H1 (cell line): ENCODE measurements at regions not wholly inside any gene's neighbourhood (a gene's known extent, or its start where the extent isn't known, plus 50 kb on each side); places are given as distances from the start of the nearest gene placed in this dataset.

Source experiments
- CTCF ChIA-PET: fragments of 300-600 bp; sonication (Branson Sonifier 250); formaldehyde crosslinking; loops from one replicate; lab custom pipeline; 2021; ENCODE audit not compliant: partially characterized antibody; lab: Charles Lee
- POLR2A ChIA-PET: fragments of 300-600 bp; sonication (Branson Sonifier 250); formaldehyde crosslinking; loops from one replicate; lab custom pipeline; 2021; ENCODE audit warnings: inconsistent platforms; ENCODE audit not compliant: partially characterized antibody; lab: Charles Lee
- DNase-seq, 2 experiments: peaks; one replicate each; pipeline versions ENCODE4 v3.0.0 to v3.0.0-alpha.2; 2010 to 2022; ENCODE audit warnings: low spot score in 2 of 2, low read depth in 1 of 2, mixed read lengths in 1 of 2
- FAIRE-seq: peaks from 2 replicates; lab custom pipeline; 2011; peaks lifted over from hg19 to GRCh38; lab: Jason Lieb, UNC
- H2AFZ ChIP-seq: 2 replicates; pipeline ENCODE4 v1.8.1; 2012; ENCODE audit warnings: low read length, inconsistent platforms
- H2AK5ac ChIP-seq: 2 replicates; pipeline ENCODE4 v1.6.1; 2013; ENCODE audit warnings: low read depth, low read length
- H2BK120ac ChIP-seq: replicated peaks from 2 replicates; pipeline ENCODE3; 2013; ENCODE audit warnings: low read depth, low read length, inconsistent platforms
- H2BK12ac ChIP-seq: 2 replicates; pipeline ENCODE4 v1.6.1; 2013; ENCODE audit warnings: low read depth, low read length
- H2BK15ac ChIP-seq: 2 replicates; pipeline ENCODE4 v1.6.1; 2013; ENCODE audit warnings: low read length
- H2BK20ac ChIP-seq: 2 replicates; pipeline ENCODE4 v1.6.1; 2013; ENCODE audit warnings: low read length
- H2BK5ac ChIP-seq: 2 replicates; pipeline ENCODE4 v1.6.1; 2013; ENCODE audit warnings: low read depth, low read length
- H3K14ac ChIP-seq: 2 replicates; pipeline ENCODE4 v1.6.1; 2013; ENCODE audit warnings: inconsistent platforms; ENCODE audit not compliant: insufficient read length
- H3K18ac ChIP-seq: 2 replicates; pipeline ENCODE4 v1.6.1; 2013; ENCODE audit warnings: low read length; ENCODE audit errors: extremely low read depth
- H3K23ac ChIP-seq: 2 replicates; pipeline ENCODE4 v1.6.1; 2013; ENCODE audit warnings: inconsistent platforms; ENCODE audit not compliant: insufficient read length
- H3K23me2 ChIP-seq: 2 replicates; pipeline ENCODE4 v1.6.1; 2013; ENCODE audit warnings: low read depth, low read length
- H3K27ac ChIP-seq: 2 replicates; pipeline ENCODE4 v1.6.1; 2011; ENCODE audit warnings: low read depth, low read length, inconsistent platforms
- H3K27me3 ChIP-seq, 4 experiments: replicated peaks in 1 of 4; 1 replicate in 1 of 4; 2 replicates in 3 of 4; pipeline versions ENCODE4 v1.6.1 to v1.8.1; 2011 to 2013; ENCODE audit warnings: low read length in 3 of 4, mild to moderate bottlenecking in 3 of 4, inconsistent platforms in 2 of 4, mixed read lengths in 2 of 4, moderate library complexity in 1 of 4; ENCODE audit not compliant: control insufficient read depth in 3 of 4, insufficient read depth in 3 of 4; ENCODE audit errors: extremely low read depth in 1 of 4
- H3K36me3 ChIP-seq, 4 experiments: 2 replicates each; pipeline versions ENCODE4 v1.6.1 to v1.8.1; 2011 to 2013; ENCODE audit warnings: mild to moderate bottlenecking in 4 of 4, low read length in 3 of 4, moderate library complexity in 2 of 4, control low read depth in 1 of 4, inconsistent platforms in 1 of 4; ENCODE audit not compliant: insufficient read depth in 4 of 4, control insufficient read depth in 2 of 4
- H3K4ac ChIP-seq: replicated peaks from 2 replicates; pipeline ENCODE3; 2013; ENCODE audit warnings: low read length, low read depth, mixed read lengths, inconsistent platforms; ENCODE audit not compliant: insufficient read length
- H3K4me1 ChIP-seq, 4 experiments: replicated peaks in 1 of 4; 1 replicate in 1 of 4; 2 replicates in 3 of 4; pipeline versions ENCODE4 v1.6.1 to v1.8.1; 2011 to 2013; ENCODE audit warnings: low read length in 3 of 4, inconsistent platforms in 2 of 4, mixed read lengths in 1 of 4; ENCODE audit not compliant: insufficient read depth in 4 of 4, control insufficient read depth in 3 of 4
- H3K4me2 ChIP-seq, 2 experiments: 2 replicates each; pipeline versions ENCODE4 v1.6.1 to v1.8.1; 2011 to 2013; ENCODE audit warnings: low read depth in 2 of 2, low read length in 2 of 2, control low read depth in 1 of 2, inconsistent platforms in 1 of 2, mild to moderate bottlenecking in 1 of 2; ENCODE audit not compliant: insufficient read depth in 1 of 2
- H3K4me3 ChIP-seq, 4 experiments: fragments of 200-600, 300-600 bp in 1 of 4; sonication (generic), shearing (Covaris generic), sonication (Bioruptor Twin) in 1 of 4; 2 replicates each; pipeline versions ENCODE4 v1.5.1 to v1.8.1; 2011 to 2016; ENCODE audit warnings: low read length in 4 of 4, low read depth in 3 of 4, control low read depth in 2 of 4, inconsistent platforms in 2 of 4, mild to moderate bottlenecking in 2 of 4, mixed read lengths in 1 of 4, moderate library complexity in 1 of 4; ENCODE audit not compliant: insufficient read depth in 2 of 4; ENCODE audit errors: extremely low read depth in 1 of 4
- H3K56ac ChIP-seq: replicated peaks from 2 replicates; pipeline ENCODE3; 2013; ENCODE audit warnings: low read depth, mild to moderate bottlenecking, mixed read lengths, low read length, inconsistent platforms; ENCODE audit not compliant: insufficient read length
- H3K79me1 ChIP-seq: 2 replicates; pipeline ENCODE4 v1.6.1; 2013; ENCODE audit warnings: low read depth, low read length, control low read depth
- H3K79me2 ChIP-seq, 2 experiments: 2 replicates each; pipeline versions ENCODE4 v1.6.1 to v1.8.1; 2012 to 2013; ENCODE audit warnings: low read length in 2 of 2, mild to moderate bottlenecking in 2 of 2, inconsistent platforms in 1 of 2; ENCODE audit not compliant: insufficient read depth in 2 of 2, control insufficient read depth in 1 of 2
- H3K9ac ChIP-seq, 4 experiments: replicated peaks in 1 of 4; 1 replicate in 1 of 4; 2 replicates in 3 of 4; pipeline versions ENCODE4 v1.6.1 to v1.8.1; 2011 to 2013; ENCODE audit warnings: low read depth in 3 of 4, low read length in 3 of 4, control low read depth in 2 of 4, mild to moderate bottlenecking in 2 of 4, moderate library complexity in 2 of 4, inconsistent platforms in 1 of 4; ENCODE audit errors: extremely low read depth in 1 of 4
- H3K9me3 ChIP-seq, 2 experiments: 2 replicates each; pipeline versions ENCODE4 v1.6.1 to v1.8.1; 2012 to 2013; ENCODE audit warnings: mild to moderate bottlenecking in 2 of 2, moderate library complexity in 2 of 2, control low read depth in 1 of 2, inconsistent platforms in 1 of 2, low read depth in 1 of 2, low read length in 1 of 2, mixed read lengths in 1 of 2; ENCODE audit not compliant: insufficient read depth in 2 of 2
- H4K20me1 ChIP-seq, 2 experiments: replicated peaks in 1 of 2; 2 replicates each; pipeline versions ENCODE3 to v1.8.1; 2011 to 2013; ENCODE audit warnings: inconsistent platforms in 2 of 2, low read length in 2 of 2, mild to moderate bottlenecking in 1 of 2; ENCODE audit not compliant: insufficient read depth in 2 of 2, control insufficient read depth in 1 of 2
- H4K5ac ChIP-seq: 2 replicates; pipeline ENCODE4 v1.6.1; 2013; ENCODE audit warnings: low read length, low read depth, mixed read lengths, inconsistent platforms; ENCODE audit not compliant: insufficient read length
- H4K8ac ChIP-seq: 2 replicates; pipeline ENCODE4 v1.8.0; 2013; ENCODE audit warnings: mild to moderate bottlenecking, moderate library complexity, low read length, inconsistent platforms; ENCODE audit not compliant: insufficient read depth; ENCODE audit errors: extremely low read depth
- H4K91ac ChIP-seq: replicated peaks from 2 replicates; pipeline ENCODE3; 2013; ENCODE audit warnings: low read length, mixed read lengths, inconsistent platforms; ENCODE audit not compliant: insufficient read length
- CREB1 ChIP-seq: IDR thresholded peaks from 2 replicates; pipeline ENCODE4 v1.6.1; 2012; ENCODE audit warnings: inconsistent platforms
- EGR1 ChIP-seq: IDR thresholded peaks from 2 replicates; pipeline ENCODE4 v1.6.1; 2011; ENCODE audit warnings: low read depth, low read length, borderline replicate concordance
- NANOG ChIP-seq: IDR thresholded peaks from 2 replicates; pipeline ENCODE4 v1.6.1; 2011; ENCODE audit warnings: low read length, low read depth, mild to moderate bottlenecking, inconsistent platforms; ENCODE audit not compliant: insufficient read depth, poor library complexity, severe bottlenecking
- SIX5 ChIP-seq: IDR thresholded peaks from 2 replicates; pipeline ENCODE4 v1.6.1; 2011; ENCODE audit warnings: mild to moderate bottlenecking, low read depth, low read length
- TCF12 ChIP-seq: IDR thresholded peaks from 2 replicates; pipeline ENCODE4 v1.6.1; 2011; ENCODE audit warnings: low read depth, mild to moderate bottlenecking, low read length
- WGBS, 2 experiments: shearing (Covaris generic) in 1 of 2; methylation state at CpG; one replicate each; pipeline versions ENCODE4 v1.1.6 to v1.1.7; 2013 to 2015; ENCODE audit warnings: low lambda C conversion rate in 2 of 2, mixed read lengths in 2 of 2, inconsistent platforms in 1 of 2, low coverage in 1 of 2, missing lambda C conversion rate in 1 of 2; ENCODE audit not compliant: insufficient replicate concordance in 2 of 2, insufficient coverage in 1 of 2, insufficient read length in 1 of 2; ENCODE audit errors: extremely low coverage in 1 of 2, missing lambda C conversion rate in 1 of 2; 5-methylcytosine and 5-hydroxymethylcytosine counted together
- TF ChIP-seq, protein P1 (sequence below): IDR thresholded peaks from 2 replicates; pipeline ENCODE4 v1.6.1; 2011; ENCODE audit warnings: low read depth, mild to moderate bottlenecking, low read length; ENCODE audit not compliant: insufficient read depth
- TF ChIP-seq, protein P2 (sequence below), 3 experiments: IDR thresholded peaks; 1 replicate in 2 of 3; 2 replicates in 1 of 3; pipeline versions ENCODE4 v1.5.1 to v1.6.1; 2011; ENCODE audit warnings: low read length in 3 of 3, mild to moderate bottlenecking in 3 of 3, inconsistent platforms in 2 of 3, low read depth in 1 of 3, moderate library complexity in 1 of 3; ENCODE audit not compliant: insufficient read depth in 1 of 3; ENCODE audit errors: control extremely low read depth in 1 of 3

DNA sequence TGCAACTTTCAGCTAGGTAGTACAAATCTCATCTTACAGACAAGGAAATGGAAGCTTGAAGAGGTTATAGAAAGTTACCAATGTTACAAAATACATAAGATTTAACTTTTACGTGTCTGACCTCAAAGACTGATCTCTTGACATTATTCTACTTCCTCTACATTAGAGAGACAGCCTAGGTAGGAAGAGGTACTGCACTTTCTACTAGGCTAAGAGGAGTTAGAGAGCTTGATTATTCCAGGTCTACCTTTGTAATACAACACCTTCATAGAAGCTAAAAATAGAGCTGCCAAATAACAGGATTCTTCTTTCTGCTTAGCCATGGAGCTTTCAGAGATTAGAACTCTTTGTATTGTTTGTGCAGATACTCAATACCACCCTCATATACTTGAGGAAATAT, 147.6 kb upstream of the NPY2R start:
- Histone ChIP-seq H3K23me2 (no peaks in the 10 kb centered on the region), H2BK15ac (no peak overlapping the region), H2AK5ac (no peak overlapping the region), H3K27me3 (no peaks in the 10 kb centered on the region), H2AFZ (no peak overlapping the region), H3K4me1 (peaks cover 0 to 3% (median 1%) of the 10 kb centered on the region in 4 experiments; a peak in 3 of 7 replicates), H3K36me3 (no peaks in the 10 kb centered on the region), H3K18ac (no peak overlapping the region), H4K20me1 (no peaks in the 10 kb centered on the region), H3K79me1 (no peaks in the 10 kb centered on the region), H2BK12ac (no peak overlapping the region), H3K4ac (no peak overlapping the region), H2BK20ac (no peak overlapping the region), H3K56ac (no peak overlapping the region), H3K14ac (no peak overlapping the region), H3K79me2 (no peaks in the 10 kb centered on the region), H4K8ac (no peak overlapping the region), H2BK5ac (no peak overlapping the region), H4K91ac (no peak overlapping the region), H3K4me2 (no peak overlapping the region), H2BK120ac (no peak overlapping the region), H4K5ac (no peak overlapping the region), H3K23ac (no peak overlapping the region), H3K27ac (no peak overlapping the region), H3K4me3 (no peak overlapping the region), H3K9ac (no peak overlapping the region), H3K9me3 (no peaks in the 10 kb centered on the region)
- DNase-seq = no peak
- TF ChIP-seq, protein P1, sequence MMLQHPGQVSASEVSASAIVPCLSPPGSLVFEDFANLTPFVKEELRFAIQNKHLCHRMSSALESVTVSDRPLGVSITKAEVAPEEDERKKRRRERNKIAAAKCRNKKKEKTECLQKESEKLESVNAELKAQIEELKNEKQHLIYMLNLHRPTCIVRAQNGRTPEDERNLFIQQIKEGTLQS = no peak
- TF ChIP-seq NANOG (no peak), SIX5 (no peak), CREB1 (no peak), EGR1 (no peak), TCF12 (no peak)
- TF ChIP-seq, protein P2, sequence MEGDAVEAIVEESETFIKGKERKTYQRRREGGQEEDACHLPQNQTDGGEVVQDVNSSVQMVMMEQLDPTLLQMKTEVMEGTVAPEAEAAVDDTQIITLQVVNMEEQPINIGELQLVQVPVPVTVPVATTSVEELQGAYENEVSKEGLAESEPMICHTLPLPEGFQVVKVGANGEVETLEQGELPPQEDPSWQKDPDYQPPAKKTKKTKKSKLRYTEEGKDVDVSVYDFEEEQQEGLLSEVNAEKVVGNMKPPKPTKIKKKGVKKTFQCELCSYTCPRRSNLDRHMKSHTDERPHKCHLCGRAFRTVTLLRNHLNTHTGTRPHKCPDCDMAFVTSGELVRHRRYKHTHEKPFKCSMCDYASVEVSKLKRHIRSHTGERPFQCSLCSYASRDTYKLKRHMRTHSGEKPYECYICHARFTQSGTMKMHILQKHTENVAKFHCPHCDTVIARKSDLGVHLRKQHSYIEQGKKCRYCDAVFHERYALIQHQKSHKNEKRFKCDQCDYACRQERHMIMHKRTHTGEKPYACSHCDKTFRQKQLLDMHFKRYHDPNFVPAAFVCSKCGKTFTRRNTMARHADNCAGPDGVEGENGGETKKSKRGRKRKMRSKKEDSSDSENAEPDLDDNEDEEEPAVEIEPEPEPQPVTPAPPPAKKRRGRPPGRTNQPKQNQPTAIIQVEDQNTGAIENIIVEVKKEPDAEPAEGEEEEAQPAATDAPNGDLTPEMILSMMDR (IDR thresholded peaks at IDR 0.05; ENCODE audit: control extremely low read depth in 1 of 3, insufficient read depth in 1 of 3, low read depth in 1 of 3, low read length in 3 of 3) = no peak
- CTCF ChIA-PET = interaction anchor here (0.9 to 1.4 kb wide), 5 partner anchors 28 to 438 kb away, joined by 3 to 5 read pairs (median 4); no protein-coding TSS in a partner anchor
- WGBS, 2 experiments = 81% methylated on average over 1 of the region's 1 CpG; no CpG with 5 or more reads in 1 of the 2 experiments
- POLR2A ChIA-PET = no interaction called here
- FAIRE-seq = no peak
